Thyroid gland (tissue), 4 donors: ENCODE measurements at regions not wholly inside any gene's neighbourhood (a gene's known extent, or its start where the extent isn't known, plus 50 kb on each side); places are given as distances from the start of the nearest gene placed in this dataset.

Source experiments
- CTCF ChIP-seq, 6 experiments: fragments of 200-600 bp in 3 of 6; fragments of 450-650 bp in 3 of 6; sonication (generic) in 3 of 6; IDR thresholded peaks; one replicate each; pipeline ENCODE4 v1.5.1; 2016 to 2019; ENCODE audit warnings: antibody characterized with exemption in 6 of 6, mild to moderate bottlenecking in 2 of 6, inconsistent platforms in 1 of 6, moderate library complexity in 1 of 6
- POLR2A ChIP-seq, 2 donors: fragments of 450-650 bp; IDR thresholded peaks; one replicate each; pipeline ENCODE4 v1.6.1; 2017; ENCODE audit warnings: antibody characterized with exemption in 2 of 2, mild to moderate bottlenecking in 2 of 2, moderate library complexity in 1 of 2

DNA sequence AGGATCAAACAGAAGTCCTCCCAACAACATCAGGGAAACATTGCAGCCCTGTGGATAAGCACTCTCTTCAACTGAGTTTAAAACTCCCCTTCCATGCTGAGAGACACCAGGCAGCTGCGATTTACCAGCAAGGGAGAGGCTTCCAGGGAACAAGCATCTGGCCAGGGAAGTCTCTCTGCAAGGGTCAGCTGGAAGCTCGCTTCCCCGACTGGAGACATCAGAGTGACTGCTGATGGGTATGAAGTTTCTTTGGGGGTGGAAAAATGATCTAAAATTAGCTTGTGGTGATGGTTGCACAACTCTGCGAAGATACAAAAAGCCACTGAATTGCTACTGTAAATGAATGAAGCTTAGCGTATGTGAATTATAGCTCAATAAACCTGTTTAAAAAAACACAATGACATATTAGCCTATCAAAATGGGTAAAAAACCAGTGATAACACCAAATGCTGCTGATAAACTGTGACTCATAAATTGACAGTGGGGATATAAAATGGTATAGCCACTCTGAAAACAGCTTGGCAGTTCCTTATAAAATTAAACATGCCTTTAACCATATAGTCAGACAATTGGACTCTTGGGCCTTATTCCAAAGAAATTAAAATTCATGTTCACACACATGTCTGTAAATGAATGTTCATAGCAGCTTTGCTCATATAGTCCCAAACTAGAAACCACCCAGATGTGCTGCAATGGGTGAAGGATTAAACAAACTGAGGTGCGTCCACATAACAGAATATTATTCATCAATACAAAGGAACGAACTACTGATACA is 1082.0 kb downstream of the SOCS6 start:
- TF ChIP-seq POLR2A (IDR thresholded peaks at IDR 0.05) (no peak), CTCF (IDR thresholded peaks at IDR 0.05) (no peak)
